GM21447 (cell line): ENCODE measurements at regions not wholly inside any gene's neighbourhood (a gene's known extent, or its start where the extent isn't known, plus 50 kb on each side); places are given as distances from the start of the nearest gene placed in this dataset.
"Not testable (repeated sequence)": the region's sequence is repeated elsewhere in the genome, so short reads cannot be mapped to it uniquely, and the experiment has no call there.

Experiments used
- ATAC-seq: cut with Tn5 transposase; IDR thresholded peaks from one replicate; pipeline ENCODE4 v1.9.1; 2021; ENCODE audit not compliant: unreplicated experiment

DNA sequence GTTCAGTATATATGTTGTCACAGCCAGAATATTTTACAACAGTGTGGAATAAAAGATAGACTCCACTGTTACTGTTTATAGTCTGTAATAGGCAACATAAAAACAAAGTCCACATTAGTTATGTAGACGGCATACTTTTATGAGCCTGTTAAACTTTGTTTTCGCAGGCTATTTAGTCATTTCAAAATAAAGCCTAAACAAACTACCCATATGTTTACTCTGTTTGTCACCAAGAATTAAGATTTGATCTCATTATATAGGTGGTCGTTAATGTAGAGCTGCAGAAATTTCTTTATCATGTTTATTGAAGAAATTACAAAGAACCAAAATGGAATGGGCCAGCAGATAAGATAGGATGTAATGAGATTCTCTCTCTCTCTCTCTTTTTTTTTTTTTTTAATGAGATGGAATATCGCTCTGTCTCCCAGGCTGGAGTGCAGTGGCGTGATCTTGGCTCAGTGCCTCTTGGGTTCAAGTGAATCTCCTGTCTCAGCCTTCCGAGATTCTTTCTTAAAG lies 943.8 kb upstream of the SOX9 start:
- no peak for ATAC-seq

DNA sequence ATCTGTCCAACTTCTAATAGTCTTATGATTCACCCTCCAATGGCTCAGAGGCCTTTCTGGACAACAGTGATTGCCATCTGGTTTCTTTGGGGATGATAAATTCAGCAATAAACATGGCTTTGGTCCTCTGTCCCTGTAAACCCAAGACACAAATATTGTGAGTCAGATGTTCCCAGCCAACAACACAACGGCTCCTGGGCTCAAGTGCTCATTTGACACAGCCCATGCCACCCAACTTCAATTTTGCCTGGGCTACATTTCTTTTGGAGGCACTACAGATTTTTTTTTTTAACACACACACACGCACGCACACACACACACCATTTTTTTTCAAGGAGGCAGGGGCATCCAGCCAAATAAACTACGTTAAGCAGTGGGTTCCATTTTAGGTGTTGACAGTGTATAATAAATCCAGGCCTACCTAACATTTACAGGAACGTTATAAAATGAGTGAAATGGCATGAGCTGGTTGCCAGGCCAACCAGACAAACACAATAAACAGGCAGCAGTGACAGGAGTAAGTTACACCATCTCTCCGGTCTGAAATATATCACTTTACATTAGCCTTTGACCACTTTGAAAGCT lies 939.9 kb upstream of the SOX9 start:
- ATAC-seq = no peak

DNA sequence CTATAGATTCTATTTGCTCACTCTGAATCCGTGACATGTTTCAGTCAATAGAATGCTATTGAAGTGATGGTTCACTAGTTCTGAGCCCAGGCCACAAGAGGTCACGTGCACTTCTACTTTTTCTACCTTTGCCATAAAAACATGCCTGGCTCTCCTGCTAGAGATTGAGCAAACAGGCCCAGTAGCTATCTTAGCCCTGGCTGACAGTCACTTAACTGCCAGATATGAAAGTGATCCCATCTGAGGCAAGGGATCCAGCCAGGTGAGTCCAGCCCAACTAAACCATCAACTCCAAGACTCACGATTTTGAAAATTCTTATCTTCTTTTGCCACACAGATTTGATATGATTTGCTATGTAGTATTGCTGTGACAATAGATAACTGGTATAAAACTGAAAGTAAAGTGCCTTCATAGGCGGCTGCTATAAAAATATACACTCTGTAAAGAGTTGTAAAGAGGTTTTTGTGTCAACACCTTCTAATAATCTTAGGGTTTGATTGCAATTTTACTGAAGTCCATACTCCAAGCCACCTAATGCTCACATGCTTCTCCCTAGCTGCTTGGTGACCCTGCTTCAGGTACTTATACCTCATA lies 937.7 kb upstream of the SOX9 start:
- no peak for ATAC-seq

DNA sequence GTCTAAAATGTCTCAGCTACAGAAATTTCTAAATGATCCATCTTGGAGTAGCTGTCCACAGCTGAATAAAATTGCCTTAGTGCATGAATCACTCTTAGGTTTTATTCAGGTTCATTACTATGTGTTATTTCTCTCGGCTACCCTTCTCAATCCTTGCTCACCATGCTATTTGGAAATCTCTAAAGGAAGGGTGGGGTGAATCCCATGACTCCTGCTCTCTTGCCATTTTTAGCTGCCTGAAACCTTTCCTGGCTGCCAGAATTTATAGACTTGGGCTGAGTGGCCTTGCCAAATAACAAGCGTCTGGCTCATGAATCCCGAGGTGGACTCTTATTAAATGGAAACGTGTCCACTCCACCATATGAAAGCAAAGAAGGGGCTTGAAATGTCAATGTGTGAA lies 936.1 kb upstream of the SOX9 start:
- no peak for ATAC-seq

DNA sequence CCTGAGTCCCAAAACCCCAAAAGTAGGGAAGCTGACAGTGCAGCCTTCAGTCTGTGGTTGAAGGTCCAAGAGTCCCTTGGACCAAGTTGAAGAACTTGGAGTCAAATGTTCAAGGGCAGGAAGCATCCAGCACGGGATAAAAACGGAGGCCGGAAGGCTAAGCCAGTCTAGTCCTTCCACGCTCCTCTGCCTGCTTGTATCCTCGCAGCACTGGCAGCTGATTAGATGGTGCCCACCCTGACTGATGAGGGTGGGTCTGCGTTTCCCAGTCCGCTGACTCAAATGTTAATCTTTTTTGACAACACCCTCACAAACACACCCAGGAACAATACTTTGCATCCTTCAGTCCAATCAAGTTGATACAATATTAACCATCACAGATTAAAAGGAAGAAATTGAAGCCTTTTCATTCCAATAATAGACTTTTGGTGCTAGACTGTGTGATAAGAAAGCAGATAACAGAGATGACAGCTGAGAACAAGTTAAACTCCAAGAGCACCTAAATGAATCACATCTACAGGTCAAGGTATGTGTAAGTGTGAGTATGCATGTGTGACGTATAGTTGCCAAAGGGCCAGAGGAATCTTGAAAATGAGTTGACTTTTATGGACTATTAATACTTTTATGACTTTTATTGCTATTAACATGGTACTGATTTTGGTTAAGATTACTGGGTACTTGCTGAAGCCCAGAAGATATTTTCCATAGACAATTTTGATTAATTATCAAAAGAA lies 933.5 kb upstream of the SOX9 start:
- ATAC-seq = no peak

DNA sequence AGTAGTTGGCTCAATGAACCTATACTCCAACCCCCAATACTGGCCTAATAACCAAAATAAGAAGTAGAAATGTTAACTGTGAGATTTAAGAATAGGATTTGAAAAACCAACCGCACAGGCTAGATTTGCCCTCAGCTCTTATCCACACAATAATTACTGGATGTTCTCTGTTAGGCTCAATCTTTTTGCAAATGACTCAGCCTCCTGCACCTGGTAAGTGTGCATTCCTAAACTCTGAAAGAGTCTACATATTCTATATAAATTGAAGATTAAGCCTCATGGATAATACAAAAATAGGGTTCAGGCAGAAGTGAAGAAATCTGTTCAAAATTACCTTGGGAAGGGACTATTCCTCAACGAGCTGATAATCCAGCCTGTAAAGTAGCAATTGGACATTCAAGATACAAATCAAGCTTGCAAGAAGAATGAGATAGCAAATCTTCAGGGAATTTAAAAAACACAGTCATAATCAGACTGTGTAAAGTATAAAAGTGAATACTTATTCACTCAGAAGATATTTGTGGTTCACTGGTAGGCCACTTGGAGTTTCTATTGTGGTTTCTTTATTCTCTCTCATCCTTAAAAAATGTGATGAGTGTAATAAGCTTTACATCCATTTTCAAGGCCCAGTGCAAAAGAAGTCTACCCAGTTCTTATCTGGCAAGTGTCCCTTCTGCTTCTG lies 931.9 kb upstream of the SOX9 start:
- no peak for ATAC-seq

DNA sequence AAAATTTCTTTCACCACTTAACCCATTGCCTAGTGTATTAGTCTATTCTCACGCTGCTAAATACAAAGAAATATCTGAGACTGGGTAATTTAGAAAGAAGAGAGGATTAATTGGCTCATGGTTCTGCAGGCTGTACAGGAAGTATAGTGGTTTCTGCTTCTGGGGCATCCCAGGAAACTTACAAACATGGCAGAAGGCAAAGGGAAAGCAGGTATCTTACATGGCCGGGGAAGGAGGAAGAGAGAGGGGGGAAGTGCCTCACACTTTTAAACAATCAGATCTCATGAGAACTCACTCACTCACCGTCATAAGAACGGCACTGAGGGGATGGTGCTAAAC lies 931.4 kb upstream of the SOX9 start:
- no peak for ATAC-seq

DNA sequence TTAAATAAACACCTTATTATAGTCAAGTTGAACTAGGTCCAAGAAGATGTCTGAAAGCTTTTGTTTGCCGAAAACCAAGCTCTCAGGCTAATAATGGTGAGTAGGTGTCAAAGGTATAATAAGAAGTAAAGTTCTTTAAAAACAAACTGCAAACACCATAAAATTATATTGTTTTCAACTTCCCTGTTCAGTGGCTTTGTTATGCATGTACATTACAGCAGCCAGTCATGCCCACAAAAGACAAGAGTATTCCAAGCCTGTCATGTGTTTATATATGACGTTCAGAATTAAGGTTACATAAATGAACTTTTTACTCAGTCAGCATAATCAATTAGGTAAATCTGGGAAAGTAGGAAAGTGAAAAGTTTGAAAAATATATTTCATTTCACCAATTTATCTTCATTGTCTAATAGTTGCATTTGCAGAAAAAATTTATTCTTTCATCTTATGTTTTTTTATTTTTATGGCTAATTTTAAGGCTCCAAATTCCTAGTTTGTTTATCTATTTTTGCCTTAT lies 928.7 kb upstream of the SOX9 start:
- no peak for ATAC-seq

DNA sequence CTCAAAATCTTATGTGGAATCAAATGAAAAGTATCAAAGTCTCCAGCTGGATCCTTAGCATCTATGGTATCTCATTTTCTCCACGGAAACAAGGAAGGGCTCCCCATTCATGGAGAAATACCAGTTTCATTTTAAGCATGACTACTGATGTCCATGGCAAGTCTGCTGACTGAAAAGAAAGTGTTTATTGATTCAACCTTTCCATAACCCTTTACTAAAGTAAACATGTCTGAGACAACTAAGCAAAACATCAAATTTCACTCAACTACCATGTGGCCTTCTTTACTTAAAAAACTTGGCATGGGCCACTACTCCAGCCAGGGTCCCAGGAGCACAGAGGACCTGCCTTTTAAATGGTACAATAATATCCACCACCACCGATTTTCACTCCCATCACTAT lies 928.0 kb upstream of the SOX9 start:
- ATAC-seq = no peak

DNA sequence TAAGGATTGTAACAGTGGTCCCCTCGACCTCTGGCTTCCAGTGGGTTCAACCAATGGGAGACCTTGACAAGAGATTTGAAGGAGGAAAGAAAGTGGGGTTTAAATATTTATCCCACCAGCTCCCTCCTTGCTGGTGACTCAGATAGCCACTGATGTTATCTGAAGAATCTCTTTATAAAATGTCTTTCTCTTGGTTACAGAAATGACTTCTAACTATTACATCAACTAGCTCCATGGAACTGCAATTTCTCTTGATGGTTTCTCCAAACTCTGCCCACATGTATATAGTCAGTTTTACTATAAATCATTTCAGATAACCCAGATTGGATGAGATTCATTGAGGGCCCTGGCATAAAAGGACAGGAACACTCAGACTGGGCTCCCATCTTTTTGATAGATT lies 920.2 kb upstream of the SOX9 start:
- no peak for ATAC-seq

DNA sequence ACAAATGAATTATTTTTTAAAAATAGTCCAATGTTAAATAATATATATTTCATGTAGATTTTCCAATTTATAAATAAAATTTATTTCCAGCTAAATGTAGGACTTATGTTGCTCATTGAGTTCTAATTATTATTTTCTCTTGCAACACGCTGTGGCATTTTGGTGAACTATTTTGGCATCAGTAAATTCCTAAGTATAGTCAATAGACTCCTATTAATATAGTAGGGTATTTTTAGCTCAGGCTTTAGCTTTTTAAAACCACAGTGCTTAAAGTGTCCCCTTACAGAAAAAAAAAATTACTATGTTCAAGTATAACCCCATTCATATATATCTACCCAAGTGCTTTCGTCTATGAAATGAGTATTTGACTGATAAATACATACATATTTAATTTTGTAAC lies 919.2 kb upstream of the SOX9 start:
- no peak for ATAC-seq

DNA sequence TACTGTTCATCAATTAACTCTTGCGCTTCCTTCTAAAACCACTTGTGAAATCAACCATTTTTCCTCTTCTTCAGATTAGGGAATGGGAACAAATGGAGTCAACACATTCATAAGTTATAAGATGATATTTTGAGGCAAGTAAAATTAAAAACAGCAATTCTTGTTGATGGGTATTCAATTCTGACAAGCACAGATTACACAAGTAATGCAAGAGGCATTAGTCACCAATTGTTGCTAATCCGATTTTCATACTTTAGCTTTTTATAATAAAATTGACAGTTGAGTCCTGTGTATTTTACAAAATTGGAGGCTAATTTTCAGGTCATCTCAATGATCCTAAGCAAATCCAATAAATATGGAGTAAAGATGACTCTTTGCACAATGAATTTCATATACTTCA lies 918.4 kb upstream of the SOX9 start:
- no peak for ATAC-seq

DNA sequence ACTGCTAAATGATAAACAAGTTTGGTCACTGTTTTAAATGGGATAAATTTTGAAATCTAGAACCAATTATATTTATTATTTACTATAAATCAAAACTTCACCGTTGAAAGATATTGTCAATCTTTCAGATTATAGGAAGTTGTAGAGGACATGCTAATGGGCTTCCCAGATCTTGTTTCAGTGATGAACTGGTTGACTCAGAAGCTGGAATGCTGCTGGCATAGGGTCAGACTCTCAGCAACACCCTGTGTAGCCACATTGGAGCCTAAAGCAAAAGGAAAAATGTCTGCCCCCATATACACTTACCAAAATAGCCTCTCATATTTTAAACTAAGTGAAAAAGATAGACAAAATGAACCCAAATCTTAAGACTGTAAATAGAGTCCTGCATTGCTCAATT lies 916.9 kb upstream of the SOX9 start:
- no peak for ATAC-seq

DNA sequence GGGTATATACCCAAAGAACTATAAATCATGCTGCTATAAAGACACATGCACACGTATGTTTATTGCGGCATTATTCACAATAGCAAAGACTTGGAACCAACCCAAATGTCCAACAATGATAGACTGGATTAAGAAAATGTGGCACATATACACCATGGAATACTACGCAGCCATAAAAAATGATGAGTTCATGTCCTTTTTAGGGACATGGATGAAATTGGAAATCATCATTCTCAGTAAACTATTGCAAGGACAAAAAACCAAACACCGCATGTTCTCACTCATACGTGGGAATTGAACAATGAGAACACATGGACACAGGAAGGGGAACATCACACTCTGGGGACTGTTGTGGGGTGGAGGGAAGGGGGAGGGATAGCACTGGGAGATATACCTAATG lies 914.9 kb upstream of the SOX9 start:
- ATAC-seq = not testable (repeated sequence)

DNA sequence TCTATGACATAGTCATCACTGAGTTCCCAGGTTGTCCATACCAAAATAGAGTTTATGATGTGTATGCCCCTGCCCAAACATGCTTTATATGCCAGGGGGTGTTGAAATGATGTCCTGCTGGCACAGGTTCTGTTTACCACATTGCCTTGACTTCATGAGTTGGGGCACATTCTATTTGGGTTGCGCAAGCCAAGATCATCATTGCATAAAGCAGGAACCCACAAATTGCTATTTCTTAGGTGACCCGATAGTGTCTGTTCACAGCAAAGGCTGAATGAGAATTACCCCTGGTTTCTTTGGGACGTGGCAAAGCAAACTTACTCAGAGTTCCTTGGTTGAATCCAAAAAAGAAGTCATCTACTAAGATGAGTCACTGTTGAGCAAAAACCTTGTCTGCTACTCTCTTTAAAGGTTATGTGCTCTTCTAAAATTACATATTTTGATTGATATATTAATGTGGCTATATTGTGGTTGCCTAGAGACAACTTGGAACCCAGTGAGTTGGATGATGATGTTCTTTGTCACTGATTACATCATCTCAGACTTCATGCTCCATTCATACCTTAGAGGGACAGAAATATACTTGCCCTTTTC lies 912.6 kb upstream of the SOX9 start:
- ATAC-seq = no peak

DNA sequence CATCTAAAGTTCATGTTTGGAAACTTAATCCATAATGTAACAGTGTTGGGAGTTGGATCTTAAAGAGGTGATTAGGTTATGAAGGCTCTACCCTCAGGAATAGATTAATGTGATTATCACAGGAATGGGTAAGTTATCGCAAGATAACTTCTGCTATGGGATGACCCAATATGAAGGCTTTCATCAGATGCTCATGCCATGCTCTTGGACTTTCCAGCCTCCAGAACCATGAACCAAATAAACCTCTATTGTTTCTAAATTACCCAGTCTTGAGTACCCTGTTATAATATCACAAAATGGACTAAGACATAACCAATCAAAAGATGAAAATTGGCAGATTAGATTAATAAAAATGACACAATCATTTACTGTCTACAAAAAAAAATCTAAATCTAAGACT lies 906.9 kb upstream of the SOX9 start:
- ATAC-seq = no peak

DNA sequence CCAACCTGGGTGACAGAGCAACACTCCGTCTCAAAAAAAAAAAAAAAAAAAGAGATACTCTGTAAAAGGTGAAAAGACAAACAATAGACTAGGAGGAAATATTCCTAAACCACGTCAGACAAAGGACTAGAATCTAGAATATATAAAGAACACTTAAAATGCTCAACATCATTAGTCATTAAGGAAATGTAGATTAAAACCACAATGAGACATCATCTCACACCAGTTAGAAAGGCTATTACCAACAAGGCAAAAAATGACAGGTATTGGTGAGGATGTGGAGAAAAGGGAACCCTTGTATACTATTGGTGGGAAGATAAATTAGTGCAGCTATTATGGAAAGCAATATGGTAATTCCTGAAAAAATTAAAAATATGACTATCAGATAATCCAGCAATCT lies 903.1 kb upstream of the SOX9 start:
- ATAC-seq = no peak

DNA sequence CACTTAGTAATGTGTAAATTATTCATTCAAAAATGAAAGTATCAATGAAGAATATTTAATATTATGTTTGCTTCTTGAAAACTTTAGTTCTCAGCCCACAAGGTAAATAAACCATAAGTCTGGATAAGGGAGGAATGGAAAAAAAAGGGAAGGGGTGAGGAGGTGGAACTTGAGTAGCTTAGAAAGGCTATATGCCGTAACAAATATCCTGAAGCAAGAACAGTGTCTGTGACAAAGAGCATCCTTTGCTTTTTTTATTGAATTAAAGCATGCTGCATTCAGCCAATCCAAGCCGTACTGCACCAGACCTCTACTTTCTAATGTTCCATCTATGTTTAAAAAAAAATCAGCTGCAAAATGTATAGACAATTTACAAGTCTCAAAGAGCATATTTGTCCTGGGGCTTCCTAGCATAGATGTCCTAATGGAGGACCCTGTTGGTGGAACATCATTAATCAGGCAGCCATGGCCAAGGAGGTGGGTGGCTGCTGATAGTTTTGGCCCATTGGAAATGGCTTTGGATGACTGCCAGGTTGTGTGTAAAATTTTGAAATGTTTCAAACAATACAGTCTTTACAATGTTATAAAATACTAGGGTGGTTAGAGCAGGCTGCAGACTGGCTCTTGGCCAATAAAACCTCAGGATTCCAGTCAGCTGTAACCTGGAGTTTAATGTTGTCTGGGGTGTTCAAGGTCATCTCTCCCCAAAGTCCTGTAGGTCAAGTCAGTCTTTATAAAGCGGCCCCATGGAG lies 895.8 kb upstream of the SOX9 start:
- ATAC-seq = no peak

DNA sequence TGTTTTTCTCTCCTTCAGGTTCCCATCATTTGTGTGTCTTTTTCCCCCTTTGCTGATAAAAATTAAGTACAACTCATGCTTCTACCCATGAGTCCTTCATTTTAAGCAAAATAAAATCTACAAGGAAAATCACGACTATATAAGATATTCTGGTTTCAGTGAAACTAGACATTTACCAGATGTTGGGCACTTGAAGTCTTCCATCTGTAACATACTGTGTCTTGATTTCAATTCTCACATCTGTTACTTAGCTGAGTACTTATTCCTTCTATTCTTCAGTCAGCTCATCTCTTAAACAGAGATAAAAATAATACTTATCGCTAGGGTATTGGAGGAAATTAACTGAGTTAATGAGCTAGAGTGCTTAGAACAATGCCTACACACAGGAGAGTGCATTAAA lies 893.0 kb upstream of the SOX9 start:
- no peak for ATAC-seq

DNA sequence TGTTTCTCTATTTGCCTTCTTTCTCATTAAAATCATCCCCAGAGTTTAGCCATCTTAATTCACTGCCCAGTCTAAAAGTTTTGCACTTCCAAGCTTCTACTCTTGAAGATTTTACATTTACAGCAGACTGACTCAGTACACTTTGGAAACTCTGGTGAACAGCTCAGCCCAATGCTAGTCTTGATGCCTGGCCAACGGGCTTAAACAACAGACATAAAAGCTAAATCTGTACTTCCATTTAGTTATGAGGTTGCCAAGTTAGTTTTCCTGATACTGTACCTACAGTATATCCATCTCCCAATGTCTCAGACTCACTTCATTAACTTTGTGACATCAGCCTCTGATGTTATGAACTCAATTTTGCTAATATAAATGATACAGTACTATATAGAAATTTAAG lies 891.8 kb upstream of the SOX9 start:
- ATAC-seq = no peak
